ENCODE measurements at regions not wholly inside any gene's neighbourhood (a gene's known extent, or its start where the extent isn't known, plus 50 kb on each side); places are given as distances from the start of the nearest gene placed in this dataset.

GRCh38 chr5:173522518-173522917 lies 93.9 kb downstream of the BOD1 start:
- POLR2A ChIA-PET, result no interaction called here
- TF ChIP-seq, protein P1, sequence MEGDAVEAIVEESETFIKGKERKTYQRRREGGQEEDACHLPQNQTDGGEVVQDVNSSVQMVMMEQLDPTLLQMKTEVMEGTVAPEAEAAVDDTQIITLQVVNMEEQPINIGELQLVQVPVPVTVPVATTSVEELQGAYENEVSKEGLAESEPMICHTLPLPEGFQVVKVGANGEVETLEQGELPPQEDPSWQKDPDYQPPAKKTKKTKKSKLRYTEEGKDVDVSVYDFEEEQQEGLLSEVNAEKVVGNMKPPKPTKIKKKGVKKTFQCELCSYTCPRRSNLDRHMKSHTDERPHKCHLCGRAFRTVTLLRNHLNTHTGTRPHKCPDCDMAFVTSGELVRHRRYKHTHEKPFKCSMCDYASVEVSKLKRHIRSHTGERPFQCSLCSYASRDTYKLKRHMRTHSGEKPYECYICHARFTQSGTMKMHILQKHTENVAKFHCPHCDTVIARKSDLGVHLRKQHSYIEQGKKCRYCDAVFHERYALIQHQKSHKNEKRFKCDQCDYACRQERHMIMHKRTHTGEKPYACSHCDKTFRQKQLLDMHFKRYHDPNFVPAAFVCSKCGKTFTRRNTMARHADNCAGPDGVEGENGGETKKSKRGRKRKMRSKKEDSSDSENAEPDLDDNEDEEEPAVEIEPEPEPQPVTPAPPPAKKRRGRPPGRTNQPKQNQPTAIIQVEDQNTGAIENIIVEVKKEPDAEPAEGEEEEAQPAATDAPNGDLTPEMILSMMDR (IDR thresholded peaks at IDR 0.05; ENCODE audit: insufficient read depth, low read depth, low read length), result no peak
- H3K4me3 ChIP-seq (ENCODE audit: low read depth, low read length), result no peak overlapping the region
- no peak for DNase-seq (ENCODE audit: low read depth)
- H3K36me3 ChIP-seq (ENCODE audit: control insufficient read depth, insufficient read depth, low read length), result no peaks in the 10 kb centered on the region
- H3K27me3 ChIP-seq (ENCODE audit: control insufficient read depth, insufficient read depth, low read length), result no peaks in the 10 kb centered on the region
- CTCF ChIA-PET, result no interaction called here

GRCh38 chr5:173518856-173519255 lies 97.6 kb downstream of the BOD1 start:
- no peaks in the 10 kb centered on the region for H3K36me3 ChIP-seq (ENCODE audit: control insufficient read depth, insufficient read depth, low read length)
- POLR2A ChIA-PET, result no interaction called here
- no peak for DNase-seq (ENCODE audit: low read depth)
- H3K27me3 ChIP-seq (ENCODE audit: control insufficient read depth, insufficient read depth, low read length), result no peaks in the 10 kb centered on the region
- CTCF ChIA-PET, result no interaction called here
- H3K4me3 ChIP-seq (ENCODE audit: low read depth, low read length), result no peak overlapping the region
- TF ChIP-seq, protein P1 (IDR thresholded peaks at IDR 0.05; ENCODE audit: insufficient read depth, low read depth, low read length), result no peak

- H3K36me3 ChIP-seq (ENCODE audit: control insufficient read depth, insufficient read depth, low read length), result no peaks in the 10 kb centered on the region
- DNase-seq (ENCODE audit: low read depth), result no peak
- POLR2A ChIA-PET, result no interaction called here
- no peak overlapping the region for H3K4me3 ChIP-seq (ENCODE audit: low read depth, low read length)
- TF ChIP-seq, protein P1 (IDR thresholded peaks at IDR 0.05; ENCODE audit: insufficient read depth, low read depth, low read length), result no peak
- no peaks in the 10 kb centered on the region for H3K27me3 ChIP-seq (ENCODE audit: control insufficient read depth, insufficient read depth, low read length)
- CTCF ChIA-PET, result interaction anchor here (1.1 kb wide), 1 partner anchor 65 kb away, joined by 4 read pairs; no protein-coding TSS in a partner anchor
These were observed 98.8 kb downstream of the BOD1 start for GRCh38 chr5:173517648-173518047.

DNA sequence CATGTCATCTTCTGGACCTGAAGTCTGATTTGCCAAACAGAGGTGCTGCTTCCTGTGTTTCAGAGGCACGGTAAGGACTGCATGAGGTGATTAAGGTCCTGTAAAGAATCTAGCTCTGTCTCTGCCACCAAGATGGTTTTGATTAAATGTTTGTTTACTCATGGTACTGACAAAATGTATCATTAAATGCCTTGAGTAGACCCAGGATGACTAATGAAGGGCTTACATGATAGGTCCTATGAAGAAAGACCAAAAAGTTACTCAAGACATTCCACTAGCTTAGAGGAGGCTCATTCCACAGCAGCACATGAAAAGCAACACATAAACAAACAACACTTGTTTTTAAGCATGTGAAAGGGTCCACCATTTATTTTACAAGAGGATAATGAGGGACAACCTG lies 100.9 kb downstream of the BOD1 start:
- peak; percentile 93 for DNase-seq (ENCODE audit: low read depth)

DNA sequence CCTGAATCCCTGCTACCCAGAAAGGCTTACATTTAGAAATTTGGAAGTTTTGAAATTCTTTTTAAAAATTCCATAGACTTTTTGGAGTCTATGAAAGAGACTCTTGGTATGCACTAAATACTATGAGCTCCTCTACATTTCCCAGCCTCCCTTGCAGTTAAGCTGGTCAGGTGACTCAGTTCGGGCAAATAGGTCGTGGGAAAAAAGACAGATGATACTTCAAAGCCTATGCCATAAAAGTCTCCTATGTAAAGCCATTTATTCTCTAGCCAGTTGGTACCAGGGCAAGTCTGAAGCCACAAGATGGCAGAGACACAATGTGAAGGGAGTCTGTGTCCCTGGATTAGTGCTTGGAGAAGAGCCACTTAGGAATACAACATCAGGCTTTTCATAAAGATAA lies 101.8 kb downstream of the BOD1 start:
- POLR2A ChIA-PET, result no interaction called here
- TF ChIP-seq, protein P1 (IDR thresholded peaks at IDR 0.05; ENCODE audit: insufficient read depth, low read depth, low read length), result no peak
- H3K27me3 ChIP-seq (ENCODE audit: control insufficient read depth, insufficient read depth, low read length), result no peaks in the 10 kb centered on the region
- DNase-seq (ENCODE audit: low read depth), result no peak
- H3K4me3 ChIP-seq (ENCODE audit: low read depth, low read length), result no peak overlapping the region
- CTCF ChIA-PET, result interaction anchor here (0.6 to 3.7 kb wide), 6 partner anchors 12 to 119 kb away, joined by 3 to 13 read pairs (median 3); no protein-coding TSS in a partner anchor
- no peaks in the 10 kb centered on the region for H3K36me3 ChIP-seq (ENCODE audit: control insufficient read depth, insufficient read depth, low read length)

More for the DNA sequence above, 100.9 kb downstream of the BOD1 start:
- TF ChIP-seq, protein P1 (IDR thresholded peaks at IDR 0.05; ENCODE audit: insufficient read depth, low read depth, low read length), result no peak
- Histone ChIP-seq H3K36me3 (ENCODE audit: control insufficient read depth, insufficient read depth, low read length) (no peaks in the 10 kb centered on the region), H3K27me3 (ENCODE audit: control insufficient read depth, insufficient read depth, low read length) (no peaks in the 10 kb centered on the region), H3K4me3 (ENCODE audit: low read depth, low read length) (no peak overlapping the region)
- ChIA-PET CTCF (interaction anchor here (0.9 to 3.7 kb wide), 5 partner anchors 12 to 120 kb away, joined by 3 to 13 read pairs (median 3); no protein-coding TSS in a partner anchor), POLR2A (interaction anchor here (0.8 to 1.0 kb wide), 2 partner anchors 106 to 172 kb away, joined by 3 read pairs; no protein-coding TSS in a partner anchor)

Data from BJ (cell line).